ENCODE measurements at regions not wholly inside any gene's neighbourhood (a gene's known extent, or its start where the extent isn't known, plus 50 kb on each side); places are given as distances from the start of the nearest gene placed in this dataset.

DNA sequence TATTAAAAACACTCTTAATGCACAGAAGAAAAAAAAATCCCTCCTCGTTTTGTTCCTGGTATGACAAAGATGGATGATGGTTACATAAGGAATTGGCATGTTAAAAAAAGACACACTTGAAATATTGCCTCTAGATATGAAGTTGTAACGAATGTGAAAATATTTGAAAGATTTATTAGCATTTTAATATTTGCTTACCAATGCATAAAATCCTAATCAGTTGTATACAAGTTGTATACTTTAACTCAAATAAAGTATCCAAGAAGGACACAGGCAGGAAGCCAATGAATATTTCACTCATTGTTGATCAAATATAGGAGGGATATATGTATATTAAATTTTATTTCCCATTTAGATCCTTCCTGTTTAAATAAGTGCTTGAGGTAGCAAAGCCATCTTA, 850.8 kb upstream of the RBFOX1 start:
- no peak for DNase-seq
- intact Hi-C loops (cut with DNase I; ENCODE audit: low total_unique reads), result no loop called here
- TF ChIP-seq POLR2A (IDR thresholded peaks at IDR 0.05), result no peak
- TF ChIP-seq CTCF (IDR thresholded peaks at IDR 0.05), result no peak
- H3K36me3 ChIP-seq (ENCODE audit: low read depth, missing control alignments), result no peaks in the 10 kb centered on the region
- 30 to 38% methylated on average over 2 of the region's 2 CpGs for WGBS, 2 donors
- H3K27me3 ChIP-seq, result no peaks in the 10 kb centered on the region
- H3K4me3 ChIP-seq, result no peak overlapping the region
- no peaks in the 10 kb centered on the region for H3K9me3 ChIP-seq
- no peak overlapping the region for H3K27ac ChIP-seq
- no peaks in the 10 kb centered on the region for H3K4me1 ChIP-seq

GRCh38 chr16:6453742-6454141, 878.9 kb upstream of the RBFOX1 start:
- no peak for TF ChIP-seq POLR2A (IDR thresholded peaks at IDR 0.05)
- TF ChIP-seq CTCF (IDR thresholded peaks at IDR 0.05), result no peak
- WGBS, 2 donors, result 88 to 89% methylated on average over 5 of the region's 5 CpGs
- H3K4me3 ChIP-seq, result no peak overlapping the region
- no peaks in the 10 kb centered on the region for H3K36me3 ChIP-seq (ENCODE audit: low read depth, missing control alignments)
- no peak overlapping the region for H3K27ac ChIP-seq
- intact Hi-C loops (cut with DNase I; ENCODE audit: low total_unique reads), result no loop called here
- no peak for DNase-seq
- no peaks in the 10 kb centered on the region for H3K27me3 ChIP-seq
- no peaks in the 10 kb centered on the region for H3K9me3 ChIP-seq
- H3K4me1 ChIP-seq, result no peaks in the 10 kb centered on the region

DNA sequence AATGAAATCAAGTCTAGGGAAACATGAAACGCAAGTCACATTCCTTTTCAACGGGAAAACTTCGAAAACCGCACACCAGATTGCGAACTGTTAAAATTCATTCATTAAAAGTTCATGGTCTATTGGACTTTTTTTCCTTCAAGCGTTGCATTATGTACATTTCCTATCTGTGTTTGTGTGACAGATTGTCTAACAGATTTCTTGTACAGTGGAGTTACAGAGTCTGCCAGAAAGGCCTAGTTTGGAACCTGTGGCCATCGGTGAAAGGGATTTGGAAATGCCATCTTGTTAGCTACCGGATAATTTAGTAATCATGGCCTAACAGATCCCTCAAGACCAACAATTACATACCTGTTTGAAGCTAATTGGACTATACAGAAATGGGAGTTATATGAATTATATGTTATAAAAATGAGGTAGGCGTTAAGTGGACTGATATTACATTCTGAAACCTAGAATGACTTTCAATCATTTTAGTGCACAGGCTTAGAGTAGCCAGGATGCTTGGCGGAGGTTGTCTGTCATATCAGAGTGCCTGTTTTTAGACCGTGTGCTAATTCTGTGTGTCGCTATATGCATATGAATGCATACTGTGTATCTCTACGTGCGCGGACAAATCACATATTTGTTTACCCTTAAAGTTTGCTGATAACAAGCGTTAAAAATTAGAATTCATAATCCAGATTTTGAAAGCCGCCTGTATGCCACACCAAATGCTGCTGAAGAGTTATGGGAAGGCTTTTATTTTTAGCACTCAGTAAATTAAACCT, 885.4 kb upstream of the RBFOX1 start:
- TF ChIP-seq POLR2A (IDR thresholded peaks at IDR 0.05) (no peak), CTCF (IDR thresholded peaks at IDR 0.05) (no peak)
- H3K27me3 ChIP-seq, result no peaks in the 10 kb centered on the region
- 89 to 92% methylated on average over 17 of the region's 17 CpGs for whole genome bisulfite sequencing, 2 donors
- intact Hi-C loops (cut with DNase I; ENCODE audit: low total_unique reads), result no loop called here
- H3K4me3 ChIP-seq, result no peak overlapping the region
- H3K9me3 ChIP-seq, result no peaks in the 10 kb centered on the region
- H3K27ac ChIP-seq, result no peak overlapping the region
- no peak for DNase-seq
- H3K4me1 ChIP-seq, result no peaks in the 10 kb centered on the region
- no peaks in the 10 kb centered on the region for H3K36me3 ChIP-seq (ENCODE audit: low read depth, missing control alignments)

- Histone ChIP-seq H3K4me3 (no peak overlapping the region), H3K36me3 (ENCODE audit: low read depth, missing control alignments) (no peaks in the 10 kb centered on the region), H3K27ac (no peak overlapping the region), H3K4me1 (no peaks in the 10 kb centered on the region), H3K9me3 (no peaks in the 10 kb centered on the region), H3K27me3 (no peaks in the 10 kb centered on the region)
- DNase-seq, result no peak
- WGBS, 2 donors, result 88 to 90% methylated on average over 1 of the region's 1 CpG
- TF ChIP-seq POLR2A (IDR thresholded peaks at IDR 0.05) (no peak), CTCF (IDR thresholded peaks at IDR 0.05) (no peak)
- intact Hi-C loops (cut with DNase I; ENCODE audit: low total_unique reads), result no loop called here
These were observed 886.3 kb upstream of the RBFOX1 start for GRCh38 chr16:6446370-6446769.

- H3K27me3 ChIP-seq, result no peaks in the 10 kb centered on the region
- DNase-seq, result no peak
- H3K4me1 ChIP-seq, result no peaks in the 10 kb centered on the region
- WGBS, 2 donors, result 53 to 72% methylated on average over 5 to 6 of the region's 6 CpGs
- no peaks in the 10 kb centered on the region for H3K9me3 ChIP-seq
- TF ChIP-seq POLR2A (IDR thresholded peaks at IDR 0.05), result no peak
- H3K36me3 ChIP-seq (ENCODE audit: low read depth, missing control alignments), result no peaks in the 10 kb centered on the region
- H3K27ac ChIP-seq, result no peak overlapping the region
- intact Hi-C loops (cut with DNase I; ENCODE audit: low total_unique reads), result no loop called here
- no peak overlapping the region for H3K4me3 ChIP-seq
These were observed 893.5 kb upstream of the RBFOX1 start for GRCh38 chr16:6439129-6439528.
